ENCODE measurements at regions not wholly inside any gene's neighbourhood (a gene's known extent, or its start where the extent isn't known, plus 50 kb on each side); places are given as distances from the start of the nearest gene placed in this dataset.

- ATAC-seq (no peak), DNase-seq (ENCODE audit: low read depth, low spot score) (no peak)
- Histone ChIP-seq H3K27me3 (ENCODE audit: control insufficient read depth, insufficient read depth, low read length) (no peaks in the 10 kb centered on the region), H3K36me3 (ENCODE audit: control insufficient read depth, insufficient read depth, low read length) (no peaks in the 10 kb centered on the region), H3K4me3 (ENCODE audit: low read depth in 2 of 2, low read length in 2 of 2) (no peak overlapping the region), H3K27ac (ENCODE audit: low read length) (no peak overlapping the region), H3K9me3 (ENCODE audit: control insufficient read depth, insufficient read depth, low read depth, low read length) (no peaks in the 10 kb centered on the region), H3K4me1 (ENCODE audit: control insufficient read depth, insufficient read depth, low read length) (no peaks in the 10 kb centered on the region)
- POLR2A ChIA-PET: no interaction called here
- in situ Hi-C loops (cut with HindIII; ENCODE audit: low pct_unique_long_range_greater_than_20kb, low sequenced_read_pairs): no loop called here
- TF ChIP-seq TCF7L2 (IDR thresholded peaks at IDR 0.05; ENCODE audit: low read depth, low read length) (no peak), CTCF (IDR thresholded peaks at IDR 0.05) (peak; percentile 80)
- BruUV-seq (replicated peaks): no TSS peak
- intact Hi-C loops (cut with micrococcal nuclease; ENCODE audit: unreplicated experiment): loop anchor here (10.0 kb wide), 1 partner anchor 531 kb away; no protein-coding TSS in a partner anchor
- CTCF ChIA-PET: interaction anchor here (0.7 kb wide), 1 partner anchor 270 kb away, joined by 3 read pairs; no protein-coding TSS in a partner anchor
Measured at GRCh38 chr6:104325341-104326172, 534.2 kb downstream of the HACE1 start.

GRCh38 chr6:104324301-104324700 lies 535.4 kb downstream of the HACE1 start:
- TF ChIP-seq CTCF (IDR thresholded peaks at IDR 0.05) (no peak), REST (IDR thresholded peaks at IDR 0.05; ENCODE audit: insufficient read depth in 1 of 2, low read depth in 2 of 2, low read length in 1 of 2) (no peak), TCF7L2 (IDR thresholded peaks at IDR 0.05; ENCODE audit: low read depth, low read length) (no peak), SIN3A (IDR thresholded peaks at IDR 0.05; ENCODE audit: borderline replicate concordance, insufficient read depth, low read depth, low read length) (no peak), POLR2AphosphoS5 (IDR thresholded peaks at IDR 0.05; ENCODE audit: low read depth, low read length) (no peak)
- no TSS peak for BruUV-seq (replicated peaks)
- POLR2A ChIA-PET: no interaction called here

More at GRCh38 chr6:104324301-104324700, 535.4 kb downstream of the HACE1 start:
- DNase-seq (ENCODE audit: low read depth, low spot score): no peak
- in situ Hi-C loops (cut with HindIII; ENCODE audit: low pct_unique_long_range_greater_than_20kb, low sequenced_read_pairs): no loop called here
- Histone ChIP-seq H3K27ac (ENCODE audit: low read length) (no peak overlapping the region), H3K36me3 (ENCODE audit: control insufficient read depth, insufficient read depth, low read length) (no peaks in the 10 kb centered on the region), H3K4me1 (ENCODE audit: control insufficient read depth, insufficient read depth, low read length) (no peaks in the 10 kb centered on the region), H3K27me3 (ENCODE audit: control insufficient read depth, insufficient read depth, low read length) (no peaks in the 10 kb centered on the region), H3K9me3 (ENCODE audit: control insufficient read depth, insufficient read depth, low read depth, low read length) (no peaks in the 10 kb centered on the region), H3K4me3 (ENCODE audit: low read depth in 2 of 2, low read length in 2 of 2) (no peak overlapping the region)
- intact Hi-C loops (cut with micrococcal nuclease; ENCODE audit: unreplicated experiment): loop anchor here (10.0 kb wide), 1 partner anchor 530 kb away; no protein-coding TSS in a partner anchor
- peak; percentile 69; the same call in 1 of the 2 replicates for ATAC-seq
- CTCF ChIA-PET: no interaction called here

All from Panc1 (cell line).